HL-60 (cell line): ENCODE measurements at regions not wholly inside any gene's neighbourhood (a gene's known extent, or its start where the extent isn't known, plus 50 kb on each side); places are given as distances from the start of the nearest gene placed in this dataset.

ENCODE experiments used
- POLR2AphosphoS5 ChIP-seq: IDR thresholded peaks from 2 replicates; pipeline ENCODE4 v1.6.1; 2012; ENCODE audit warnings: low read depth
- REST ChIP-seq: IDR thresholded peaks from 2 replicates; pipeline ENCODE4 v1.6.1; 2012; ENCODE audit warnings: low read depth; ENCODE audit not compliant: insufficient replicate concordance
- TF ChIP-seq, protein P1 (sequence below): IDR thresholded peaks from one replicate; pipeline ENCODE4 v1.5.1; 2011; ENCODE audit warnings: low read length, control low read depth, inconsistent platforms; ENCODE audit not compliant: insufficient read depth

DNA sequence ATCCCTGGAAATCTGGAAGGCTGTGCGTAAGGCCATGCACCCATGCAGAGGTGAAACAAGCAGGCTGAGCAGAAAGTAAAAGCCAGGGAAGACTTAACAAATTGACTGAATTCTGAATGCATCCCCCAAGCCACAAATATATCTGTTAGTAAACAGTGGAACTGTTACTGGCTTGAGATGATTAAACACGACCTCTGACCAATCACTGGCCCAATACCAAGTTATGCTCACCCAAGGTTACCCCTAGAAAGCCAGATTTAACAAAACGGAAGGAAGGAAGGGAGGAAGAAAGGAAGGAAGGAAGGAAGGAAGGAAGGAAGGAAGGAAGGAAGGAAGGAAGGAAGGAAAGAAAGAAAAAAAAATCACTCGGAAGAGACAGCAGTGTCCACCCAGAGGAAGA lies 215.8 kb upstream of the CCNG1 start:
- TF ChIP-seq, protein P1, sequence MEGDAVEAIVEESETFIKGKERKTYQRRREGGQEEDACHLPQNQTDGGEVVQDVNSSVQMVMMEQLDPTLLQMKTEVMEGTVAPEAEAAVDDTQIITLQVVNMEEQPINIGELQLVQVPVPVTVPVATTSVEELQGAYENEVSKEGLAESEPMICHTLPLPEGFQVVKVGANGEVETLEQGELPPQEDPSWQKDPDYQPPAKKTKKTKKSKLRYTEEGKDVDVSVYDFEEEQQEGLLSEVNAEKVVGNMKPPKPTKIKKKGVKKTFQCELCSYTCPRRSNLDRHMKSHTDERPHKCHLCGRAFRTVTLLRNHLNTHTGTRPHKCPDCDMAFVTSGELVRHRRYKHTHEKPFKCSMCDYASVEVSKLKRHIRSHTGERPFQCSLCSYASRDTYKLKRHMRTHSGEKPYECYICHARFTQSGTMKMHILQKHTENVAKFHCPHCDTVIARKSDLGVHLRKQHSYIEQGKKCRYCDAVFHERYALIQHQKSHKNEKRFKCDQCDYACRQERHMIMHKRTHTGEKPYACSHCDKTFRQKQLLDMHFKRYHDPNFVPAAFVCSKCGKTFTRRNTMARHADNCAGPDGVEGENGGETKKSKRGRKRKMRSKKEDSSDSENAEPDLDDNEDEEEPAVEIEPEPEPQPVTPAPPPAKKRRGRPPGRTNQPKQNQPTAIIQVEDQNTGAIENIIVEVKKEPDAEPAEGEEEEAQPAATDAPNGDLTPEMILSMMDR: no peak
- TF ChIP-seq POLR2AphosphoS5: no peak
- TF ChIP-seq REST: no peak
